HepG2 (cell line): ENCODE measurements at regions not wholly inside any gene's neighbourhood (a gene's known extent, or its start where the extent isn't known, plus 50 kb on each side); places are given as distances from the start of the nearest gene placed in this dataset.

Experiments
- ATAC-seq: fragments of 200-7000 bp; cut with Tn5 transposase; 3 replicates; pipeline ENCODE4 v1.9.1; 2020; ENCODE audit warnings: mild to moderate bottlenecking, moderate library complexity
- BruUV-seq: library from RNA; stranded (reverse); fragments of 400-500 nt; replicated peaks from 2 replicates; lab custom pipeline; 2021; lab: Mats Ljungman, UMichigan
- CTCF ChIA-PET: fragments of 300-600 bp; formaldehyde crosslinking; extraction: SDS; loops from one replicate; lab custom pipeline; 2021; ENCODE audit warnings: low total read pairs, inconsistent platforms, low intra/inter-chr PET ratio; lab: Yijun Ruan, JAX
- POLR2A ChIA-PET: fragments of 350-600 bp; sonication (Branson Sonifier 250); formaldehyde crosslinking; loops from one replicate; lab custom pipeline; 2020; ENCODE audit warnings: antibody characterized with exemption, inconsistent platforms; lab: Yijun Ruan, JAX
- DNase-seq: peaks from one replicate; pipeline ENCODE4 v3.0.0-alpha.2; 2015; ENCODE audit warnings: low spot score
- FAIRE-seq: peaks from 3 replicates; lab custom pipeline; 2011; peaks lifted over from hg19 to GRCh38; lab: Jason Lieb, UNC
- H2AFZ ChIP-seq: one replicate; pipeline ENCODE4 v1.6.1; 2011; ENCODE audit warnings: low read length, inconsistent platforms
- H3K27ac ChIP-seq: fragments of 300-600 bp; 3 replicates; pipeline ENCODE4 v1.8.0; 2011; ENCODE audit warnings: mixed run types, mild to moderate bottlenecking, mixed read lengths, low read length, inconsistent platforms; ENCODE audit not compliant: insufficient read depth; ENCODE audit errors: extremely low read length
- H3K27me3 ChIP-seq, 2 experiments: fragments of 200-600 bp in 1 of 2; 2 replicates in 1 of 2; 3 replicates in 1 of 2; pipeline versions ENCODE4 v1.6.0 to v1.8.0; 2011; ENCODE audit warnings: low read length in 2 of 2, mild to moderate bottlenecking in 2 of 2, moderate library complexity in 2 of 2, inconsistent platforms in 1 of 2; ENCODE audit not compliant: insufficient read depth in 2 of 2, control insufficient read depth in 1 of 2
- H3K36me3 ChIP-seq, 2 experiments: fragments of 200-600 bp in 1 of 2; replicated peaks in 1 of 2; 2 replicates in 1 of 2; 3 replicates in 1 of 2; pipeline versions ENCODE4 v1.5.1 to v1.8.0; 2011; ENCODE audit warnings: low read length in 2 of 2, inconsistent platforms in 1 of 2; ENCODE audit not compliant: insufficient read depth in 2 of 2, control insufficient read depth in 1 of 2
- H3K4me1 ChIP-seq: 2 replicates; pipeline ENCODE4 v1.5.1; 2012; ENCODE audit warnings: low read length, inconsistent platforms; ENCODE audit not compliant: insufficient read depth
- H3K4me2 ChIP-seq: 2 replicates; pipeline ENCODE4 v1.6.0; 2011; ENCODE audit warnings: low read depth, low read length, inconsistent platforms
- H3K4me3 ChIP-seq, 3 experiments: fragments of 200-600 bp in 1 of 3; sonication (generic), shearing (Covaris generic) in 1 of 3; replicated peaks in 1 of 3; 2 replicates each; pipeline ENCODE4 v1.5.1; 2011 to 2016; ENCODE audit warnings: low read length in 3 of 3, inconsistent platforms in 2 of 3, low read depth in 2 of 3, mild to moderate bottlenecking in 2 of 3, control low read depth in 1 of 3, mixed read lengths in 1 of 3; ENCODE audit not compliant: insufficient read depth in 1 of 3
- H3K79me2 ChIP-seq: one replicate; pipeline ENCODE4 v1.6.1; 2011; ENCODE audit warnings: low read length, inconsistent platforms; ENCODE audit not compliant: insufficient read depth
- H3K9ac ChIP-seq: 2 replicates; pipeline ENCODE4 v1.6.0; 2011; ENCODE audit warnings: mild to moderate bottlenecking, low read depth, low read length, inconsistent platforms; ENCODE audit not compliant: insufficient read depth
- H3K9me3 ChIP-seq: 2 replicates; pipeline ENCODE4 v1.5.1; 2012; ENCODE audit warnings: mild to moderate bottlenecking, low read length
- H4K20me1 ChIP-seq: 2 replicates; pipeline ENCODE4 v1.6.0; 2011; ENCODE audit warnings: inconsistent platforms, mild to moderate bottlenecking, low read length, moderate library complexity; ENCODE audit not compliant: insufficient read depth
- CC2D1A ChIP-seq: sonication (generic); formaldehyde crosslinking; IDR thresholded peaks from 2 replicates; pipeline ENCODE4 v1.8.1; 2023; ENCODE audit warnings: mild to moderate bottlenecking, missing genetic modification reagents
- EEA1 ChIP-seq: sonication (generic); formaldehyde crosslinking; IDR thresholded peaks from 2 replicates; pipeline ENCODE4 v1.5.1; 2020; ENCODE audit warnings: mild to moderate bottlenecking, missing genetic modification reagents, borderline replicate concordance
- JUNB ChIP-seq: sonication (generic); formaldehyde crosslinking; IDR thresholded peaks from 2 replicates; pipeline ENCODE4 v1.8.0; 2022; ENCODE audit warnings: missing genetic modification reagents, mild to moderate bottlenecking, borderline replicate concordance
- ZC3H4 ChIP-seq: sonication (generic); formaldehyde crosslinking; IDR thresholded peaks from 2 replicates; pipeline ENCODE4 v1.4.0; 2020; ENCODE audit warnings: missing genetic modification reagents, borderline replicate concordance
- ZNF251 ChIP-seq: sonication (generic); formaldehyde crosslinking; IDR thresholded peaks from 2 replicates; pipeline ENCODE4 v1.9.0; 2021; ENCODE audit warnings: mild to moderate bottlenecking, missing genetic modification reagents
- ZNF253 ChIP-seq: sonication (generic); formaldehyde crosslinking; IDR thresholded peaks from 2 replicates; pipeline ENCODE4 v1.8.0; 2022; ENCODE audit warnings: mild to moderate bottlenecking, missing genetic modification reagents, borderline replicate concordance
- ZNF264 ChIP-seq: sonication (generic); formaldehyde crosslinking; IDR thresholded peaks from 2 replicates; pipeline ENCODE4 v1.4.0; 2020; ENCODE audit warnings: missing genetic modification reagents
- ZNF496 ChIP-seq: sonication (generic); formaldehyde crosslinking; IDR thresholded peaks from 2 replicates; pipeline ENCODE4 v1.8.1; 2023; ENCODE audit warnings: mild to moderate bottlenecking, moderate library complexity, missing genetic modification reagents; ENCODE audit not compliant: insufficient replicate concordance
- WGBS: methylation state at CpG from one replicate; pipeline ENCODE4 v1.1.6; 2017; ENCODE audit warnings: low lambda C conversion rate; 5-methylcytosine and 5-hydroxymethylcytosine counted together
- in situ Hi-C: cut with HindIII; loops from 2 replicates; pipeline ENCODE4 v1.10.0; 2017; ENCODE audit warnings: low pct_unique_long_range_greater_than_20kb; ENCODE audit not compliant: extremely low pct_ligation_motif_present
- intact Hi-C: fragments of 100-400 bp; cut with micrococcal nuclease; formaldehyde crosslinking; loops from one replicate; pipeline ENCODE4 v1.10.0; 2022; ENCODE audit not compliant: unreplicated experiment
- TF ChIP-seq, protein P1 (sequence below): sonication (generic); formaldehyde crosslinking; IDR thresholded peaks from 2 replicates; pipeline ENCODE4 v1.4.0; 2020; ENCODE audit warnings: missing genetic modification reagents, borderline replicate concordance

- intact Hi-C loops = no loop called here
- no peak for ATAC-seq
- no TSS peak for BruUV-seq
- H3K27me3 ChIP-seq = peaks cover 0 to 4% of the 10 kb centered on the region in 2 experiments; a peak in 1 of 5 replicates
- H3K4me3 ChIP-seq = no peak overlapping the region
- no peak for FAIRE-seq
- TF ChIP-seq ZNF253 (CRISPR knock-in tag) = no peak
- TF ChIP-seq, all 625 proteins: peak for 0
- H2AFZ ChIP-seq = no peak overlapping the region
- H3K36me3 ChIP-seq = no peaks in the 10 kb centered on the region
- no peaks in the 10 kb centered on the region; the same call in 1 of the 2 replicates for H3K4me1 ChIP-seq
- no peak overlapping the region for H3K27ac ChIP-seq
- H3K9me3 ChIP-seq = no peaks in the 10 kb centered on the region
- H3K9ac ChIP-seq = no peak overlapping the region
- no peaks in the 10 kb centered on the region for H3K79me2 ChIP-seq
- H3K4me2 ChIP-seq = no peak overlapping the region
- WGBS = 6% methylated on average over 12 of the region's 12 CpGs
- no peak for DNase-seq
- in situ Hi-C loops = no loop called here
- POLR2A ChIA-PET = no interaction called here
- CTCF ChIA-PET = no interaction called here
- H4K20me1 ChIP-seq = no peaks in the 10 kb centered on the region
Measured at GRCh38 chr7:28347475-28348318, 64.6 kb upstream of the CREB5 start.

DNA sequence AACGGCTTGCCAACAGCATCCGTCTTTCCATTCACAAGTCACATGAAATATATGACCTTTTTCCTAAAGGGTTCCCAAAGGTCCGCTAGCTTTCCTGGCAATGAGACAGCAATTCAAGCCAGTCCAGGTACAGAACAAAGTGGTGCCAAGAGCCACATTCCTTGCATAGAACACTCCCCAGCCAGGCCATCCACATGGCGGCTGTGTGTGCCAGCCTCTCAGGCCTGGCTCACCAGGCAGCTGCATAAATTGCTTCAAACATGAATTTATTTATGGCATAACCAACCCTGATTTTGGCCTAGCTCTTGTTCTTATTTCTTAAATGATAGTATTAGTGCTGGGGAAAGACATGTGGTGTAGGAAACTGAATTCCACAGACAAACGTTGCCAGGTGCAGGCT, 63.7 kb upstream of the CREB5 start:
- Histone ChIP-seq H4K20me1 (no peaks in the 10 kb centered on the region), H3K9me3 (no peaks in the 10 kb centered on the region), H3K79me2 (no peaks in the 10 kb centered on the region), H3K4me1 (no peaks in the 10 kb centered on the region; the same call in 1 of the 2 replicates), H3K4me2 (no peak overlapping the region), H3K27ac (no peak overlapping the region), H2AFZ (no peak overlapping the region), H3K27me3 (peaks cover 0 to 4% of the 10 kb centered on the region in 2 experiments; a peak in 1 of 5 replicates), H3K4me3 (no peak overlapping the region), H3K9ac (no peak overlapping the region), H3K36me3 (no peaks in the 10 kb centered on the region)
- ATAC-seq = no peak
- in situ Hi-C loops = no loop called here
- ChIA-PET POLR2A (no interaction called here), CTCF (no interaction called here)
- intact Hi-C loops = no loop called here
- DNase-seq = no peak
- TF ChIP-seq ZNF251 (CRISPR knock-in tag) (no peak), EEA1 (CRISPR knock-in tag) (no peak), ZC3H4 (no peak), ZNF264 (CRISPR knock-in tag) (no peak), ZNF496 (CRISPR knock-in tag) (no peak), JUNB (CRISPR knock-in tag) (no peak), CC2D1A (CRISPR knock-in tag) (no peak)
- TF ChIP-seq, protein P1, sequence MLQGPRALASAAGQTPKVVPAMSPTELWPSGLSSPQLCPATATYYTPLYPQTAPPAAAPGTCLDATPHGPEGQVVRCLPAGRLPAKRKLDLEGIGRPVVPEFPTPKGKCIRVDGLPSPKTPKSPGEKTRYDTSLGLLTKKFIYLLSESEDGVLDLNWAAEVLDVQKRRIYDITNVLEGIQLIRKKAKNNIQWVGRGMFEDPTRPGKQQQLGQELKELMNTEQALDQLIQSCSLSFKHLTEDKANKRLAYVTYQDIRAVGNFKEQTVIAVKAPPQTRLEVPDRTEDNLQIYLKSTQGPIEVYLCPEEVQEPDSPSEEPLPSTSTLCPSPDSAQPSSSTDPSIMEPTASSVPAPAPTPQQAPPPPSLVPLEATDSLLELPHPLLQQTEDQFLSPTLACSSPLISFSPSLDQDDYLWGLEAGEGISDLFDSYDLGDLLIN (CRISPR knock-in tag) = no peak
- BruUV-seq = no TSS peak
- WGBS = 23% methylated on average over 4 of the region's 5 CpGs
- no peak for FAIRE-seq
